ENCODE measurements at regions not wholly inside any gene's neighbourhood (a gene's known extent, or its start where the extent isn't known, plus 50 kb on each side); places are given as distances from the start of the nearest gene placed in this dataset.

DNA sequence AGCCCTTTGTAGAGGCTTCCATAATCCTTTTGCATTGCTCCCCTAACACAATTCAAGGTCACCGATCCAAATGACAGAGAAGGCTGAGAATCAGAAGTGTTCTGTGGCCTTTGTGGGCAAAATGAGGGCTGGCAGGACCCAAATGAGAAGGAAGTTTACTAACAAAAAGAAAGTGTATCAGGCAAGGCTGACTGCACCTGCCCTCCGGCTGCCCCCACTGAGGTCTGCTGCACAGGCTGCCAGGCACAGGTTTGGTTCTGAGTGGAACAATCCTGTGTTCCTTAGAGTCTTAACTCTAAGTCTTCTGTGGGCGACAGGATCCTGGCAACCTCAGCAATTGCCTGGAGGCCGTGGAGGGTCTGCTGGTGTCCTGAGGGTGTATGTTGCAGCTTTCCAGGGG lies 568.5 kb downstream of the CMPK2 start:
- no peaks in the 10 kb centered on the region for H3K4me1 Mint-ChIP-seq
- no peaks in the 10 kb centered on the region for H3K27me3 Mint-ChIP-seq
- POLR2A ChIA-PET, result no interaction called here

GRCh38 chr2:6301426-6301825 lies 564.3 kb downstream of the CMPK2 start:
- H3K9me3 Mint-ChIP-seq, result no peaks in the 10 kb centered on the region
- no peak overlapping the region for H3K4me3 Mint-ChIP-seq
- ATAC-seq (ENCODE audit: low read depth) (no peak), DNase-seq (no peak)
- H3K4me1 Mint-ChIP-seq, result no peaks in the 10 kb centered on the region
- no peaks in the 10 kb centered on the region for H3K36me3 Mint-ChIP-seq
- H3K27ac Mint-ChIP-seq, result no peak overlapping the region
- POLR2A ChIA-PET, result no interaction called here
- H3K27me3 Mint-ChIP-seq, result no peaks in the 10 kb centered on the region

More for the DNA sequence above, 568.5 kb downstream of the CMPK2 start:
- no peak overlapping the region for H3K4me3 Mint-ChIP-seq
- no peaks in the 10 kb centered on the region for H3K36me3 Mint-ChIP-seq
- H3K9me3 Mint-ChIP-seq, result peaks cover 1% of the 10 kb centered on the region
- DNase-seq (no peak), ATAC-seq (ENCODE audit: low read depth) (no peak)
- H3K27ac Mint-ChIP-seq, result no peak overlapping the region

DNA sequence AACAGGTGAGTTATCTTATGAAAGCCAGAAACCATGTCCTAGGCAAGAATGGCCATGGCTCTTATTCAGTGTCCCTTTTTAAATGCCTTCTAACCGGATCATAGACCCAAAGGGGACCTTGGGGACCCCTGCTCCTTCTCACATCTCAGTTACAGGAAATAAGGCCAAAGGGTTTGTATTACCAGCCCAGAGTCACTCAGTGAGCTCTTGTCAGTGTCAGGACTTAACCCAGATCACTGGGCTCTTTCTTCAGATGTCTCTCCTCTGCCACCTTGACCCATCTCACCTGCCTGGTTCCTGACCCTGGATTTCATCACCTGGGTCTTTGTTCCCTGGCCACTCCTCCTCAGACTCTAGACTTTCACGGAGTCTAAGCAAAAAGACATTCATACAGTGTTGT lies 556.7 kb downstream of the CMPK2 start:
- DNase-seq (no peak), ATAC-seq (ENCODE audit: low read depth) (no peak)
- H3K9me3 Mint-ChIP-seq, result no peaks in the 10 kb centered on the region
- H3K4me3 Mint-ChIP-seq, result no peak overlapping the region
- no peak overlapping the region for H3K27ac Mint-ChIP-seq
- POLR2A ChIA-PET, result no interaction called here
- no peaks in the 10 kb centered on the region for H3K36me3 Mint-ChIP-seq
- H3K4me1 Mint-ChIP-seq, result no peaks in the 10 kb centered on the region
- no peaks in the 10 kb centered on the region for H3K27me3 Mint-ChIP-seq

DNA sequence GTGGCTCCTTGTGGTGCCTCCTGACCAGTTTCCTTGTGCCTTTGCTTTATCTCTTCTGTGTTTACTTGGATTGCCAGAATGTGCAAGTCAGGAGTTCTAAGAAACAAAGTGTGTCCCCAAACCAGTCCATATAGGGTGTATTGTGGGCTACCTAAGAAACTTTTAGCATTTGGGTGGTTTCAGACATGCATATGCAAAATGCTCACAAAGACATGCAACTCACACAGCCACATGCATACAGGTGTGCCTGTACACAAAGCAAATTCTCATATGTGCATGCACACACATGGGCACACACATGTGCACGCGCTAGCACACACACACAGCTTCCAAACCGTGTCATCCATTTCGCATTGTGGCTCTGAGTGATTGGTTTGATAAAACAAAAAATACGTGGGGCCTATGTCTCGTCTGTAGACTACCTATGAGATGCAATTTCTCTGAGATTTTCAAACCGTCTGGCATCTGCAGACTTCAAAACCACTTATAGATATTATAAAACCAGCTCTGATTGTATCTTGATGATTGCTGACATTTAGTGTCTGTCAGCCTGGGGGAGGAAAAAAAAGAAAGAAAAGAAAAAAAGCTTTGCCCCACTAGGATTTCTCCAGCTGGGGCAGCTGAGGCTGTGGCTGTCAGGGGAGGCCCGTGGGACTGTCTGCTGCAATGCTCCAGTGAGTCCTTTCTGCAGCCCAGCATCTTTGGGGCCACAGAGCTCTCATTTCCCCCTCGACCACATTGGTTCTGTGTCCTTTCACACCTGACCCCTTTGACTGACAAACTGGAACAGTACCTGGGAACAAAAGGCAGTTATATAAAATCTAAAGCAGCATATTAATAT lies 556.1 kb downstream of the CMPK2 start:
- no peak overlapping the region for H3K4me3 Mint-ChIP-seq
- no peaks in the 10 kb centered on the region for H3K9me3 Mint-ChIP-seq
- H3K27ac Mint-ChIP-seq, result no peak overlapping the region
- ATAC-seq (ENCODE audit: low read depth), result no peak
- no peaks in the 10 kb centered on the region for H3K4me1 Mint-ChIP-seq
- no peak for DNase-seq
- POLR2A ChIA-PET, result no interaction called here
- no peaks in the 10 kb centered on the region for H3K36me3 Mint-ChIP-seq
- H3K27me3 Mint-ChIP-seq, result no peaks in the 10 kb centered on the region

GRCh38 chr2:6310256-6311215 lies 555.2 kb downstream of the CMPK2 start:
- DNase-seq (no peak), ATAC-seq (ENCODE audit: low read depth) (no peak)
- POLR2A ChIA-PET, result no interaction called here
- Mint-ChIP-seq H3K36me3 (no peaks in the 10 kb centered on the region), H3K27me3 (no peaks in the 10 kb centered on the region), H3K27ac (no peak overlapping the region), H3K9me3 (no peaks in the 10 kb centered on the region), H3K4me3 (no peak overlapping the region), H3K4me1 (no peaks in the 10 kb centered on the region)

DNA sequence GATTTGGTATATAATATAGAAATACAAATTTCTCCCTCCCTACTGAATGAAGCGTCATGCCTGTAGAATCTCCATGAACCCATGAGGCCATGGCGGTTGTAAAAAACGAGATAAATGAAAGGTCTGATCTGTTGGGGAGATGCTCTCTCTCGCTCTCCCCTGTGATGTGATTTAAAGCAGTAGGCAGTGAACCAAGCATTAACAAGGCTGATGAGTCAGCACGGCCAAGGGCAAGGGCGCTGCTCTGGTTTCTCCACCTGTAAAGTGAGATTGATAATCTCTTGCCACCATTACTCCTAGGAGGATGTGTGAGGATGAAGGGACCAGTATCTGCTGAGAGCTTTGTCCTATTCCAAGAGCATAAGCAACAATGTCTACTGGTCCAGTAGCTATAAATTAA lies 553.3 kb downstream of the CMPK2 start:
- H3K27ac Mint-ChIP-seq, result no peak overlapping the region
- POLR2A ChIA-PET, result no interaction called here
- no peaks in the 10 kb centered on the region for H3K4me1 Mint-ChIP-seq

GRCh38 chr2:6314218-6314960 lies 551.3 kb downstream of the CMPK2 start:
- DNase-seq (no peak), ATAC-seq (ENCODE audit: low read depth) (no peak)
- Mint-ChIP-seq H3K27me3 (no peaks in the 10 kb centered on the region), H3K4me3 (no peak overlapping the region), H3K36me3 (no peaks in the 10 kb centered on the region), H3K4me1 (no peaks in the 10 kb centered on the region), H3K9me3 (peaks cover 2% of the 10 kb centered on the region), H3K27ac (no peak overlapping the region)
- POLR2A ChIA-PET, result no interaction called here

More for the DNA sequence above, 553.3 kb downstream of the CMPK2 start:
- Mint-ChIP-seq H3K9me3 (no peaks in the 10 kb centered on the region), H3K4me3 (no peak overlapping the region), H3K27me3 (no peaks in the 10 kb centered on the region), H3K36me3 (no peaks in the 10 kb centered on the region)
- ATAC-seq (ENCODE audit: low read depth) (no peak), DNase-seq (no peak)

- no peak for DNase-seq
- Mint-ChIP-seq H3K36me3 (no peaks in the 10 kb centered on the region), H3K27ac (no peak overlapping the region), H3K9me3 (no peaks in the 10 kb centered on the region), H3K4me1 (no peaks in the 10 kb centered on the region), H3K4me3 (no peak overlapping the region), H3K27me3 (no peaks in the 10 kb centered on the region)
- no peak for ATAC-seq (ENCODE audit: low read depth)
- POLR2A ChIA-PET, result no interaction called here
Observed at GRCh38 chr2:6325616-6326015, 540.1 kb downstream of the CMPK2 start.

GRCh38 chr2:6326958-6327357 lies 538.7 kb downstream of the CMPK2 start:
- POLR2A ChIA-PET, result no interaction called here
- Mint-ChIP-seq H3K9me3 (no peaks in the 10 kb centered on the region), H3K36me3 (no peaks in the 10 kb centered on the region), H3K4me3 (no peak overlapping the region), H3K27me3 (no peaks in the 10 kb centered on the region), H3K4me1 (no peaks in the 10 kb centered on the region), H3K27ac (no peak overlapping the region)
- DNase-seq (no peak), ATAC-seq (ENCODE audit: low read depth) (no peak)

DNA sequence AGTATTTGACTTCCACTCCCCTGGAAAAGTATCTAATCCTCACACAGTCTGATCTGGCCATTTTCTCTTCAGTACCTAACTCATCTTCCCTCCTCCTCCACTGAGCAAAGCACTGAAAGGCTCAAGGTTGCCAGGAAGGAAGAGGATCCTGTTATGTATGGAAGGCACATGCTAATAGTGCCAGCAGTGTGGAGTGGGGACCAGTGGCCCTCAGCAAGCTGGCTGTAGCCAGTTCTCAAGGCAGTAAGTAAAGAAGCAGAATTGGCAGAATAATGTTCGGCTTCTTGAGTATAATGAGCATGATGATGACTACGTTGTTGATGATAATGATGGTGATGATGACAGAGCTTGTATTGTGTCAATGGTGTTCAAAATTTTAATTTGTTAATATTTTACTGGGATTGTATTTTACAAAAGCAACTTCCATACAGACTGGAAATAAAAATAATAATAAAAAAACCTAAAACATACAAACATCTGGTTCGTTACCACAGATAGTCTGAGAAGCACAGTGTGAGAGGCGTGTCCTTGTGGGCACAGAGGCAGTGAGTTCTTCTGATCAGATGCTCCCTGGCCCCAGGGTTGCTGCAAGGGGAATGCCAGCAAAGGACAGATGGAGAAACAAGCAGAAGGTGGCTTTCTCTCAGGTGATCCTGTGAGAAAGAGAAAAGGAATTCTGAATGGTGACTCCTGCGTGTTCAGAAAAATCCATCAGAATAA lies 528.8 kb downstream of the CMPK2 start:
- Mint-ChIP-seq H3K9me3 (no peaks in the 10 kb centered on the region), H3K36me3 (no peaks in the 10 kb centered on the region), H3K4me1 (no peaks in the 10 kb centered on the region), H3K4me3 (no peak overlapping the region), H3K27me3 (no peaks in the 10 kb centered on the region), H3K27ac (no peak overlapping the region)
- no peak for ATAC-seq (ENCODE audit: low read depth)
- POLR2A ChIA-PET, result no interaction called here
- DNase-seq, result no peak

DNA sequence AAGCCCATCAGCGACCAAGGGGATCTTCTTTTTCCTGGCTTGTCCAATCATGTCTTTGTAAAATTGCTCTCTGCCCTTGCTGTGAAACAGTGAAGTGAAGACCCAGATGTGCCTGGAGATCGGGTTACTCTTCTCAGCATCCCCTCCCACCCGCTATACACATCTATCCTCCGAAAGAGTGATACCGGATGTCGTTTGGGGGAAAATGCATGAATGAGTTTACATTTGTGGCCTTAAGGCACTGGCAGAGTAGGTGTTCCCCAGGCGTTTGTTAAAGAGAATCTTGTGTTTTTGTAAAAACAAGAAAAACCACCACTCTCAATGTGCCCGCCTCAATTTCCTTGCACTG lies 528.3 kb downstream of the CMPK2 start:
- H3K27me3 Mint-ChIP-seq, result no peaks in the 10 kb centered on the region
- DNase-seq (no peak), ATAC-seq (ENCODE audit: low read depth) (no peak)
- H3K9me3 Mint-ChIP-seq, result no peaks in the 10 kb centered on the region
- H3K36me3 Mint-ChIP-seq, result no peaks in the 10 kb centered on the region
- no peak overlapping the region for H3K27ac Mint-ChIP-seq
- H3K4me1 Mint-ChIP-seq, result no peaks in the 10 kb centered on the region
- no peak overlapping the region for H3K4me3 Mint-ChIP-seq
- POLR2A ChIA-PET, result no interaction called here

GRCh38 chr2:6341588-6342129 lies 524.0 kb downstream of the CMPK2 start:
- no peak overlapping the region for H3K27ac Mint-ChIP-seq
- no peak overlapping the region for H3K4me3 Mint-ChIP-seq
- no peaks in the 10 kb centered on the region for H3K4me1 Mint-ChIP-seq
- DNase-seq (no peak), ATAC-seq (ENCODE audit: low read depth) (no peak)
- H3K36me3 Mint-ChIP-seq, result no peaks in the 10 kb centered on the region
- POLR2A ChIA-PET, result no interaction called here
- H3K27me3 Mint-ChIP-seq, result no peaks in the 10 kb centered on the region
- no peaks in the 10 kb centered on the region for H3K9me3 Mint-ChIP-seq
